HFFc6 (cell line): ENCODE measurements at regions not wholly inside any gene's neighbourhood (a gene's known extent, or its start where the extent isn't known, plus 50 kb on each side); places are given as distances from the start of the nearest gene placed in this dataset.
A peak's percentile ranks its signal among the peaks of the same experiment; 100 is the strongest.

Experiments used
- DNase-seq: peaks from one replicate; pipeline ENCODE4 v3.0.0-alpha.2; 2018
- H3K27ac Mint-ChIP-seq: 2 replicates; pipeline ENCODE4 v1.8.0; 2020; ENCODE audit warnings: mild to moderate bottlenecking, mixed read lengths
- H3K27me3 Mint-ChIP-seq: 2 replicates; pipeline ENCODE4 v1.8.0; 2021; ENCODE audit warnings: mild to moderate bottlenecking, moderate library complexity, mixed read lengths; ENCODE audit not compliant: insufficient read depth
- H3K36me3 Mint-ChIP-seq: 2 replicates; pipeline ENCODE4 v1.8.0; 2021; ENCODE audit warnings: low read depth, mixed read lengths
- H3K4me1 Mint-ChIP-seq: 2 replicates; pipeline ENCODE4 v1.8.0; 2020; ENCODE audit warnings: low read depth, mixed read lengths
- H3K4me3 Mint-ChIP-seq: 2 replicates; pipeline ENCODE4 v1.8.0; 2020; ENCODE audit warnings: mild to moderate bottlenecking, moderate library complexity, mixed read lengths
- H3K9me3 Mint-ChIP-seq: 2 replicates; pipeline ENCODE4 v1.8.0; 2020; ENCODE audit warnings: mild to moderate bottlenecking, mixed read lengths
- TF ChIP-seq, protein P1 (sequence below): fragments of 200-600 bp; sonication (generic); IDR thresholded peaks from 2 replicates; pipeline ENCODE4 v1.5.0; 2021; ENCODE audit warnings: antibody characterized with exemption, mild to moderate bottlenecking

DNA sequence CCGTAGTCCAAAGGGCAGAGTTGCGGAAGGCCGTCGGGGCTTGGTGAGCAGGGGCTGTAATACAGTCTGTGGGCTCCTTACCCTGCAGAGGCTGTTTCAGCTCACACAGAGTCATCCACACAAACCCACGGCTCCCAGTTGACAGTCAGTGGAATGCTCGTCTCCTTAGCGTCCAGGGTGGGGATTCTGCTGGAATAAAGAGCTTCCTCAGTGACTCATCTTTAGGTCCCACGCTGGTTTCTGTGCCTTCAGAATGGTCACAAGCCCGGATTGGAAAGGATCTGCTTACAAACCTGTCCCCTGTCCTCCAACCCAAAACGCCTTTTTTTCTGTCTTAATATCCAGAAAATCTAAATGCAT, 201.3 kb upstream of the TPM1 start:
- H3K4me3 Mint-ChIP-seq = no peak overlapping the region
- peaks cover 42% of the 10 kb centered on the region for H3K4me1 Mint-ChIP-seq
- DNase-seq = peak; percentile 31
- peaks cover 51% of the 10 kb centered on the region for H3K36me3 Mint-ChIP-seq
- TF ChIP-seq, protein P1, sequence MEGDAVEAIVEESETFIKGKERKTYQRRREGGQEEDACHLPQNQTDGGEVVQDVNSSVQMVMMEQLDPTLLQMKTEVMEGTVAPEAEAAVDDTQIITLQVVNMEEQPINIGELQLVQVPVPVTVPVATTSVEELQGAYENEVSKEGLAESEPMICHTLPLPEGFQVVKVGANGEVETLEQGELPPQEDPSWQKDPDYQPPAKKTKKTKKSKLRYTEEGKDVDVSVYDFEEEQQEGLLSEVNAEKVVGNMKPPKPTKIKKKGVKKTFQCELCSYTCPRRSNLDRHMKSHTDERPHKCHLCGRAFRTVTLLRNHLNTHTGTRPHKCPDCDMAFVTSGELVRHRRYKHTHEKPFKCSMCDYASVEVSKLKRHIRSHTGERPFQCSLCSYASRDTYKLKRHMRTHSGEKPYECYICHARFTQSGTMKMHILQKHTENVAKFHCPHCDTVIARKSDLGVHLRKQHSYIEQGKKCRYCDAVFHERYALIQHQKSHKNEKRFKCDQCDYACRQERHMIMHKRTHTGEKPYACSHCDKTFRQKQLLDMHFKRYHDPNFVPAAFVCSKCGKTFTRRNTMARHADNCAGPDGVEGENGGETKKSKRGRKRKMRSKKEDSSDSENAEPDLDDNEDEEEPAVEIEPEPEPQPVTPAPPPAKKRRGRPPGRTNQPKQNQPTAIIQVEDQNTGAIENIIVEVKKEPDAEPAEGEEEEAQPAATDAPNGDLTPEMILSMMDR = no peak
- H3K9me3 Mint-ChIP-seq = no peaks in the 10 kb centered on the region
- H3K27me3 Mint-ChIP-seq = peaks cover 2% of the 10 kb centered on the region; the same call in 1 of the 2 replicates
- H3K27ac Mint-ChIP-seq = peak overlapping the region; percentile 65

DNA sequence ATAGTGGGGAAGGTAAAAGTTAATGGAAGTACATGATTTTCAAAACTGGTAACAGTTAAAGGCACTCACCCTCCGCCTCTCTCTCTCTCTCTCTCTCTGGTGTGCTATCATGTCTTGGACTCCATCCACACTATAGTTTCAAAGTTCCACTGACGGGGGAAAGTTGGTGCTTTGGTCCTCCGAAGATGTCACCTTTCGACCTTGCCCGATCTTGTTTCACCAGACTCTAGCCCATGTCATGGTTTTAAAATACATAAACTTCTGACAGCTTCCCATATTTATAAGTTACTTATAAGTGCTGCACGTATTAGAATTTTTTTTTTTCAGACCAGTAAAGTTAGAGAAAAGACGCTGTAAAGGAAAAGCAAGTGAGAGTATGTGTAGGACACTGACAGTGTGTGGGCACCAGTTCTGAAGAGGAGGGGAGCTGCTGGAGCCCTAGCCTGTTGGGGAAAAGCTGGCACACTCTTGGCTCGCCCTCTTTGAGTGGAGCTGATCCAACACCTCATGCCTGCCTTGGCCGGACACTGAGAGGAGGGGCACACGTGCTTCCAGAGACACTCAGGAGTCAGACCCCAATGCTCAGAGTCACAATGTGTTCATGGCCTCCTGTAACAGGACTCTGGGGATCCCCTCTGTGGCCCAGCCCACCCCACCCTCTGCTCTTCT, 200.5 kb upstream of the TPM1 start:
- Mint-ChIP-seq H3K36me3 (peaks cover 47% of the 10 kb centered on the region), H3K9me3 (no peaks in the 10 kb centered on the region), H3K27ac (no peak overlapping the region), H3K4me3 (no peak overlapping the region), H3K27me3 (peaks cover 2% of the 10 kb centered on the region; the same call in 1 of the 2 replicates), H3K4me1 (peaks cover 50% of the 10 kb centered on the region)
- TF ChIP-seq, protein P1 = no peak
- DNase-seq = no peak

DNA sequence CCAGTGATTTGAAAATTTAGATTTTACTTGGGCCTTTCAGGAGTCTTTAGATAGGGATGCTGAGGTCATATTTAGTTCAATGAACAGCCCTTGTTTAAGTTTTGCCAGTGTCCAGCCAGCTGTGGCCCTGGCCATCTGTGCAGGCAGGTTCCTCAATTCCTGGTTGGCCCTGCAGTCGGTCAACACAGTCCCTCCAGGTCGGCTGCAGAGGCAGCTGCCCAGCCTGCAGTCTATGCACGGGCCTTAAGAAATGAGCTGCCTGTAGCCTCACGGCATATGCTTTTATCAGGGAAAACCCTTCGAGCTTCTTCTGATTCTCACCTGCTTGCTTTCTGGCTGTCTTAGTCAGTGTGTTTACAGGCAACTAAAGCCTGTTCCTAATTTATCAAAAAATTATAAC, 199.2 kb upstream of the TPM1 start:
- peaks cover 60% of the 10 kb centered on the region for H3K4me1 Mint-ChIP-seq
- DNase-seq = no peak
- H3K36me3 Mint-ChIP-seq = peaks cover 40% of the 10 kb centered on the region
- no peak overlapping the region for H3K4me3 Mint-ChIP-seq
- no peak overlapping the region for H3K27ac Mint-ChIP-seq
- no peaks in the 10 kb centered on the region for H3K9me3 Mint-ChIP-seq
- peaks cover 2% of the 10 kb centered on the region; the same call in 1 of the 2 replicates for H3K27me3 Mint-ChIP-seq
- TF ChIP-seq, protein P1 = no peak

DNA sequence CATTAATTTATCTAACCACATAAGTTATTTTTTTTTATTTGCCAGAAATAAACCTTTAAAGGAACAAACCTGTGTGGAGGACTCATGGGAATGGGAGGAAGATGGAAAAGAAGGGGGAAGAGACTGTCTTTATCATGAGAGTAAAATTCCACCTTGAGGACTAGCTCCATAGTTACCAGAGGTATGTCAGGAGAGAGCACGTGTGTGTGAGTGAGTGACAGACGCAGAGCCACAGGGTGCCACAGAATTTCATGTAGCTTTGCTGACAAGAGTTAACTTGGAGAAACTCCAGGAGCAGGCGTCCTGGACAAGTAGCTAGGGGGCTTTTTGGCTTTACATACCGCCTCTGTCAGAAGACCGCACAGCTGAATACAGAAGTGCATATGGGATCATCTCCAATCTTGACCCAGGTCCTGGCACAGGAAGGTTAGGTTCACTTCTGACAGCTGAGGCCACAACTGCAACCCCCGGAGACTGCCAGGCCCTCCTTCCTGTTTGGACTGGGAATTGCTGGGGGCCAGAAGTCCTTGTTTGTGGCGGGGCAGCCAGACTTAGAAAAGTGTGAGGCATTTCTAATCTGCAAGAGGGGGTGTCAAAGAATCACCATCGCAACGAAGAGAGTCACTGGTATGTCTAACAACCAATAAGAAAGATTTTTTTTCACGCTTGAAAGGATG, 197.8 kb upstream of the TPM1 start:
- TF ChIP-seq, protein P1 = no peak
- H3K9me3 Mint-ChIP-seq = no peaks in the 10 kb centered on the region
- no peak overlapping the region for H3K4me3 Mint-ChIP-seq
- no peak for DNase-seq
- H3K27ac Mint-ChIP-seq = no peak overlapping the region
- H3K27me3 Mint-ChIP-seq = peaks cover 2% of the 10 kb centered on the region; the same call in 1 of the 2 replicates
- H3K4me1 Mint-ChIP-seq = peaks cover 69% of the 10 kb centered on the region
- H3K36me3 Mint-ChIP-seq = peaks cover 30% of the 10 kb centered on the region

DNA sequence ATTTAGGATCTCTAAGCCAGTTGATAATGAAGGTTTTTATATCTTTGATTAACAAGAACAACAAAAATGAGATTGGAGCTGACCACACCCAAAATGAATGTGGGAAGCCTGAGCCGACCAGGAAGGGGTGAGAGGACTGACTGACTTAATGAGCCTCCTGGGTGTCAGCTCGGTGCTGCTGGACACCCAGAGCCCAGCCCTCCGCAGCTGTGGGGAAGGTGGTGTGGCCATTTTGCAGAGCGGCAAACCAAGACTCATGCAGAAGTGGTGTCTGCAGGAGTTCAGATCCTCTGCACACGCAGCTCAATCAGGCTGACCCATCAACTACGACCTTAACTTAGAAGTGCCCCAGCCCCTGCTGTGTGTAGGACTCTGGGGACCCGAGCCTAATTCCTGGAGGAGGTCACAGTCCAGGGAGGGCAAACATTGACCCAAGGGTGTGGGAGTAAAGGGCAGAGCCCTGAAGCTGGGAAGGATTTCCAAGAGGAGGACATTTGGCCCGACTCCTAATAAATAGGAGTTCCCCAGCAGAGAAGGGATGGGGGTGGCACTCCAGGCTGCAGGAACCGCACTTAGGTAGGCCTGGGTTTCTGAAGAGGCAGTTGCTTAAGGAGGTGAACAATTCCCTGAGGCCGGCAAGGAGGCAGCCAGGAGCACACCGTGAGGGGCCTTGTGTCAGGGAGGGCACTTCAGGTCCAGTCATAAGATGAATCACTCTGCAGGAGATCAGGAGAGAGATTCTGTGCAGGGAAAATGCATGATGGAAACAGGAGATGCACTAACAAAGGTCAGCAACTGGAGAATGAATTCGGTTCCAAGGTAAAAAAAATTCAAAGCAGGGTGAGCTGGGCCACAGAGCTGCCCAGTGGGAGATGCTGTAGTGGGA, 197.1 kb upstream of the TPM1 start:
- DNase-seq = peak; percentile 71
- TF ChIP-seq, protein P1 = no peak
- no peaks in the 10 kb centered on the region for H3K9me3 Mint-ChIP-seq
- peaks cover 2% of the 10 kb centered on the region; the same call in 1 of the 2 replicates for H3K27me3 Mint-ChIP-seq
- H3K27ac Mint-ChIP-seq = peak overlapping the region; percentile 5; the same call in 1 of the 2 replicates
- H3K4me3 Mint-ChIP-seq = no peak overlapping the region
- peaks cover 77% of the 10 kb centered on the region for H3K4me1 Mint-ChIP-seq
- peaks cover 23% of the 10 kb centered on the region for H3K36me3 Mint-ChIP-seq
